SU-DHL-6 (cell line): ENCODE measurements at regions not wholly inside any gene's neighbourhood (a gene's known extent, or its start where the extent isn't known, plus 50 kb on each side); places are given as distances from the start of the nearest gene placed in this dataset.

Source experiments
- H2AFZ ChIP-seq: fragments of 200-600 bp; sonication (generic); 2 replicates; pipeline ENCODE4 v1.6.1; 2014; ENCODE audit warnings: low read depth, mild to moderate bottlenecking, moderate library complexity, mixed read lengths, antibody characterized with exemption, low read length; ENCODE audit not compliant: severe bottlenecking
- H3F3A ChIP-seq: fragments of 200-600 bp; shearing (Covaris generic); 2 replicates; pipeline ENCODE4 v1.6.0; 2016; ENCODE audit warnings: antibody characterized with exemption, mild to moderate bottlenecking; ENCODE audit not compliant: insufficient read depth
- H3K27ac ChIP-seq: fragments of 200-600 bp; sonication (generic); 2 replicates; pipeline ENCODE4 v1.5.1; 2016; ENCODE audit warnings: low read depth, mild to moderate bottlenecking, low read length, moderate library complexity, mixed read lengths
- H3K27me3 ChIP-seq: fragments of 200-600 bp; sonication (generic), shearing (Covaris generic); 2 replicates; pipeline ENCODE4 v1.6.0; 2014; ENCODE audit warnings: mild to moderate bottlenecking, low read length
- H3K36me3 ChIP-seq: fragments of 200-600 bp; sonication (generic); 2 replicates; pipeline ENCODE4 v1.6.1; 2014; ENCODE audit warnings: mild to moderate bottlenecking, low read length, mixed read lengths
- H3K4me2 ChIP-seq: fragments of 300-600, 200-600 bp; shearing (Covaris generic), sonication (generic); 2 replicates; pipeline ENCODE4 v1.6.0; 2014; ENCODE audit warnings: low read length, low read depth, mild to moderate bottlenecking; ENCODE audit not compliant: poor library complexity, severe bottlenecking
- H3K4me3 ChIP-seq: fragments of 200-600 bp; sonication (generic); 2 replicates; pipeline ENCODE4 v1.5.1; 2014; ENCODE audit warnings: antibody characterized with exemption, low read length, mild to moderate bottlenecking, mixed read lengths; ENCODE audit not compliant: insufficient read depth, poor library complexity, severe bottlenecking
- H3K79me2 ChIP-seq: fragments of 200-600 bp; sonication (generic); 2 replicates; pipeline ENCODE4 v1.6.1; 2014; ENCODE audit warnings: mild to moderate bottlenecking, low read length, moderate library complexity; ENCODE audit not compliant: insufficient read depth
- H3K9ac ChIP-seq: fragments of 200-600 bp; sonication (generic); 2 replicates; pipeline ENCODE4 v1.7.0; 2014; ENCODE audit warnings: mild to moderate bottlenecking, low read length
- H3K9me2 ChIP-seq: fragments of 200-600 bp; sonication (generic); replicated peaks from 2 replicates; pipeline ENCODE4 v1.6.1; 2014; ENCODE audit warnings: low read length; ENCODE audit not compliant: insufficient read depth
- H3K9me3 ChIP-seq: fragments of 200-600 bp; sonication (generic); 2 replicates; pipeline ENCODE4 v1.6.1; 2014; ENCODE audit warnings: low read length, mixed read lengths; ENCODE audit not compliant: insufficient read depth
- H4K20me1 ChIP-seq: fragments of 200-600 bp; sonication (generic); 2 replicates; pipeline ENCODE4 v1.6.1; 2014; ENCODE audit warnings: low read depth, mild to moderate bottlenecking, antibody characterized with exemption, low read length, moderate library complexity, mixed read lengths
- EZH2phosphoT487 ChIP-seq: fragments of 200-600 bp; sonication (generic), shearing (Covaris generic); conservative IDR thresholded peaks from 2 replicates; pipeline ENCODE4 v1.6.1; 2018; ENCODE audit warnings: mild to moderate bottlenecking, antibody characterized with exemption, low read length, moderate library complexity, mixed read lengths
- TF ChIP-seq, protein P1 (sequence below): fragments of 200-600 bp; sonication (generic); IDR thresholded peaks from one replicate; pipeline ENCODE4 v1.5.1; 2017; ENCODE audit warnings: antibody characterized with exemption, mild to moderate bottlenecking, low read length, moderate library complexity; ENCODE audit not compliant: insufficient read depth, poor library complexity, severe bottlenecking

GRCh38 chr2:144713410-144713809 is 193.5 kb upstream of the ZEB2 start:
- TF ChIP-seq EZH2phosphoT487, result no peak
- TF ChIP-seq, protein P1, sequence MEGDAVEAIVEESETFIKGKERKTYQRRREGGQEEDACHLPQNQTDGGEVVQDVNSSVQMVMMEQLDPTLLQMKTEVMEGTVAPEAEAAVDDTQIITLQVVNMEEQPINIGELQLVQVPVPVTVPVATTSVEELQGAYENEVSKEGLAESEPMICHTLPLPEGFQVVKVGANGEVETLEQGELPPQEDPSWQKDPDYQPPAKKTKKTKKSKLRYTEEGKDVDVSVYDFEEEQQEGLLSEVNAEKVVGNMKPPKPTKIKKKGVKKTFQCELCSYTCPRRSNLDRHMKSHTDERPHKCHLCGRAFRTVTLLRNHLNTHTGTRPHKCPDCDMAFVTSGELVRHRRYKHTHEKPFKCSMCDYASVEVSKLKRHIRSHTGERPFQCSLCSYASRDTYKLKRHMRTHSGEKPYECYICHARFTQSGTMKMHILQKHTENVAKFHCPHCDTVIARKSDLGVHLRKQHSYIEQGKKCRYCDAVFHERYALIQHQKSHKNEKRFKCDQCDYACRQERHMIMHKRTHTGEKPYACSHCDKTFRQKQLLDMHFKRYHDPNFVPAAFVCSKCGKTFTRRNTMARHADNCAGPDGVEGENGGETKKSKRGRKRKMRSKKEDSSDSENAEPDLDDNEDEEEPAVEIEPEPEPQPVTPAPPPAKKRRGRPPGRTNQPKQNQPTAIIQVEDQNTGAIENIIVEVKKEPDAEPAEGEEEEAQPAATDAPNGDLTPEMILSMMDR, result no peak
- H3K9ac ChIP-seq, result no peak overlapping the region
- no peaks in the 10 kb centered on the region for H4K20me1 ChIP-seq
- H3K9me2 ChIP-seq, result no peaks in the 10 kb centered on the region
- H3F3A ChIP-seq, result no peaks in the 10 kb centered on the region
- no peak overlapping the region for H2AFZ ChIP-seq
- peaks cover 11% of the 10 kb centered on the region; the same call in 1 of the 2 replicates for H3K9me3 ChIP-seq
- H3K27me3 ChIP-seq, result no peaks in the 10 kb centered on the region
- no peak overlapping the region for H3K4me3 ChIP-seq
- no peak overlapping the region for H3K4me2 ChIP-seq
- peaks cover 7% of the 10 kb centered on the region for H3K36me3 ChIP-seq
- no peaks in the 10 kb centered on the region for H3K79me2 ChIP-seq
- H3K27ac ChIP-seq, result no peak overlapping the region

DNA sequence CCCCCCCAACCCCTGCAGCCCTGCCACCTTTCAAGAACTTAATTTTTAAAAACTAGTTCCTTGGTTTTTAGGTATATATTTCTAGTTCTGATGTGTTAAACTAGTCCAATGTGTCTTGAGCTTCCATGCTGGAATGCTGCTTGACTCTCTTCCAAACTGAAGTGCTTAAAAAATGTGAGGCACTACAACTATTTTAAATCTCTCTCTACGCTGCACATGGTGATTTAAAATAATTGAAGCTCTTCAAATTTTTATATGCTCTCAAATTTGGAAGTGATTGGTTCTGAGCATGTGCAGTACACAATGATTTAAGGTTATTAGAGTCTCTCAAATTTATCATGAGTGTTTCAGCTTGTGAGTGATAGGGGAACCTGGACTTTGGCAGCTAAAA is 192.6 kb upstream of the ZEB2 start:
- TF ChIP-seq EZH2phosphoT487, result no peak
- TF ChIP-seq, protein P1, result no peak
- H3K9me2 ChIP-seq, result no peaks in the 10 kb centered on the region
- no peaks in the 10 kb centered on the region for H4K20me1 ChIP-seq
- no peaks in the 10 kb centered on the region for H3K79me2 ChIP-seq
- no peak overlapping the region for H3K9ac ChIP-seq
- peaks cover 3% of the 10 kb centered on the region; the same call in 1 of the 2 replicates for H3K9me3 ChIP-seq
- H3K4me2 ChIP-seq, result no peak overlapping the region
- no peaks in the 10 kb centered on the region for H3F3A ChIP-seq
- no peaks in the 10 kb centered on the region for H3K36me3 ChIP-seq
- H3K4me3 ChIP-seq, result no peak overlapping the region
- H3K27ac ChIP-seq, result no peak overlapping the region
- H2AFZ ChIP-seq, result no peak overlapping the region
- no peaks in the 10 kb centered on the region for H3K27me3 ChIP-seq

DNA sequence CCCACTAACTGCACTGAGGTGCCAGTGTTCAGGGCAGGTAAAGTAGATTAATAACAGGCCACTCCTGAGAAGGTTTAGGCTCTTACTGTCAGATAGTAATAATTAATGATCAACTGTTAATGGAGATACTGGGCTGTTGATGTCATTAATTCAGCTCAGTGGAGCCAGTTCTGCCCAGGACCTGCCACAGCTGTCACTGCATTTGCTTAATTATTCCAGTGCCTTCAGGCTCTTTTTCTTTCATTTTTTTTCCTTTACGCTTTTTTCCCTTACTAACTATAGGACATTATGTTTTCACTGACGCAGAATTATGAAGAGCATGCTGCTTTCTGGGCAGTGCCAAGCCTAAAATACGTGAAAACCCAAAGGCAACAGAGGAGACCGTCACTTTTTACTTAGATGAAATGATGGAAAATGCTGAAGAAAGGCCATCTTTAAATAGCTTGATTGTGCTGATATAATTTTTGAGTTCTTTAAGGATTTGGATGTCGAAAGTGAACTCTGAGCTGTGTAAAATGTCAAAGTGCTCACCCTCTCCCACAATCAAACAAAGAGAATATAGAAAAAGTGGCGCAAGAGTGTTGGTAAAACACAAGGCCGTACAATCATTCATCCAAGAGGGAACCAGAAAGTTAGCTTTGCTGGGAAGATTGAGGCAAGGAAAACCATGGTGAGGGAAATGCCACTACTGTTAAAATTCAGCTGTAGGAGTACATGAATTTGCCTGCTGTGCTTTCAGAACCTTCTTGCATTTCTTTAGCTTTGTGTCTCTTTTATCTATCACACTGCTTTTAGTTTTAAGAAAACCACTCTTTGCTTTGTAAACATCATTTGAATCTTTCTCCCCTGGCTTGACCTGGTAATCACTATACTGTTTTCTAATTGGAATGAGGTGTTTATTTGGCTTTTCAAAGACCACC is 192.0 kb upstream of the ZEB2 start:
- H3K4me2 ChIP-seq, result no peak overlapping the region
- H2AFZ ChIP-seq, result no peak overlapping the region
- H3K9ac ChIP-seq, result no peak overlapping the region

More for the DNA sequence above, 192.0 kb upstream of the ZEB2 start:
- Histone ChIP-seq H3K9me2 (no peaks in the 10 kb centered on the region), H4K20me1 (no peaks in the 10 kb centered on the region), H3K36me3 (no peaks in the 10 kb centered on the region), H3K79me2 (no peaks in the 10 kb centered on the region), H3K27ac (no peak overlapping the region), H3F3A (no peaks in the 10 kb centered on the region), H3K4me3 (no peak overlapping the region), H3K27me3 (no peaks in the 10 kb centered on the region), H3K9me3 (no peaks in the 10 kb centered on the region)
- TF ChIP-seq, protein P1, result no peak
- no peak for TF ChIP-seq EZH2phosphoT487
